ENCODE measurements at regions not wholly inside any gene's neighbourhood (a gene's known extent, or its start where the extent isn't known, plus 50 kb on each side); places are given as distances from the start of the nearest gene placed in this dataset.

GRCh38 chr16:72646615-72647014, 401.3 kb downstream of the ZFHX3 start:
- H3K4me3 ChIP-seq = no peak overlapping the region
- TF ChIP-seq POLR2A (IDR thresholded peaks at IDR 0.05) (no peak), CTCF (IDR thresholded peaks at IDR 0.05) (no peak), POLR2AphosphoS5 (IDR thresholded peaks at IDR 0.05; ENCODE audit: insufficient read depth in 1 of 2, low read depth in 1 of 2) (no peak)
- no peaks in the 10 kb centered on the region for H3K36me3 ChIP-seq
- H3K4me1 ChIP-seq = no peaks in the 10 kb centered on the region
- H3K27me3 ChIP-seq = no peaks in the 10 kb centered on the region
- intact Hi-C loops (cut with DNase I) = no loop called here
- H3K27ac ChIP-seq = no peak overlapping the region
- no peak for DNase-seq (ENCODE audit: extremely low spot score in 2 of 2)
- H3K9me3 ChIP-seq = no peaks in the 10 kb centered on the region

- no peaks in the 10 kb centered on the region for H3K9me3 ChIP-seq
- no peak for DNase-seq (ENCODE audit: extremely low spot score in 2 of 2)
- TF ChIP-seq POLR2A (IDR thresholded peaks at IDR 0.05) = no peak
- TF ChIP-seq POLR2AphosphoS5 (IDR thresholded peaks at IDR 0.05; ENCODE audit: insufficient read depth in 1 of 2, low read depth in 1 of 2) = no peak
- no peak for TF ChIP-seq CTCF (IDR thresholded peaks at IDR 0.05)
Observed at GRCh38 chr16:72645538-72645937, 402.4 kb downstream of the ZFHX3 start.

GRCh38 chr16:72644911-72645310, 403.0 kb downstream of the ZFHX3 start:
- no peak overlapping the region for H3K27ac ChIP-seq
- TF ChIP-seq POLR2AphosphoS5 (IDR thresholded peaks at IDR 0.05; ENCODE audit: insufficient read depth in 1 of 2, low read depth in 1 of 2) (no peak), POLR2A (IDR thresholded peaks at IDR 0.05) (no peak), CTCF (IDR thresholded peaks at IDR 0.05) (no peak)
- no peaks in the 10 kb centered on the region for H3K36me3 ChIP-seq
- H3K27me3 ChIP-seq = no peaks in the 10 kb centered on the region
- H3K4me1 ChIP-seq = no peaks in the 10 kb centered on the region
- peaks cover 1% of the 10 kb centered on the region for H3K9me3 ChIP-seq
- DNase-seq (ENCODE audit: extremely low spot score in 2 of 2) = no peak
- no peak overlapping the region for H3K4me3 ChIP-seq
- intact Hi-C loops (cut with DNase I) = no loop called here

More at GRCh38 chr16:72645538-72645937, 402.4 kb downstream of the ZFHX3 start:
- Histone ChIP-seq H3K4me3 (no peak overlapping the region), H3K27me3 (no peaks in the 10 kb centered on the region), H3K27ac (no peak overlapping the region), H3K36me3 (no peaks in the 10 kb centered on the region), H3K4me1 (no peaks in the 10 kb centered on the region)
- intact Hi-C loops (cut with DNase I) = no loop called here

GRCh38 chr16:72639494-72639893, 408.4 kb downstream of the ZFHX3 start:
- Histone ChIP-seq H3K36me3 (no peaks in the 10 kb centered on the region), H3K4me3 (no peak overlapping the region), H3K4me1 (no peaks in the 10 kb centered on the region), H3K27me3 (no peaks in the 10 kb centered on the region), H3K27ac (no peak overlapping the region), H3K9me3 (peaks cover 8% of the 10 kb centered on the region)
- intact Hi-C loops (cut with DNase I) = no loop called here
- no peak for DNase-seq (ENCODE audit: extremely low spot score in 2 of 2)
- TF ChIP-seq POLR2A (IDR thresholded peaks at IDR 0.05) = no peak
- TF ChIP-seq POLR2AphosphoS5 (IDR thresholded peaks at IDR 0.05; ENCODE audit: insufficient read depth in 1 of 2, low read depth in 1 of 2) = no peak
- TF ChIP-seq CTCF (IDR thresholded peaks at IDR 0.05) = no peak

- TF ChIP-seq CTCF (IDR thresholded peaks at IDR 0.05) = no peak
- no peak for TF ChIP-seq POLR2AphosphoS5 (IDR thresholded peaks at IDR 0.05; ENCODE audit: insufficient read depth in 1 of 2, low read depth in 1 of 2)
- TF ChIP-seq POLR2A (IDR thresholded peaks at IDR 0.05) = no peak
- H3K4me1 ChIP-seq = no peaks in the 10 kb centered on the region
- H3K4me3 ChIP-seq = no peak overlapping the region
- H3K27ac ChIP-seq = no peak overlapping the region
- intact Hi-C loops (cut with DNase I) = no loop called here
- peaks cover 8% of the 10 kb centered on the region for H3K9me3 ChIP-seq
- no peaks in the 10 kb centered on the region for H3K36me3 ChIP-seq
- H3K27me3 ChIP-seq = no peaks in the 10 kb centered on the region
- no peak for DNase-seq (ENCODE audit: extremely low spot score in 2 of 2)
Observed at GRCh38 chr16:72637306-72637705, 410.6 kb downstream of the ZFHX3 start.

All from vagina (tissue), 2 donors.